Kidney (tissue), 13 donors: ENCODE measurements at regions not wholly inside any gene's neighbourhood (a gene's known extent, or its start where the extent isn't known, plus 50 kb on each side); places are given as distances from the start of the nearest gene placed in this dataset.
"Not testable (repeated sequence)": the region's sequence is repeated elsewhere in the genome, so short reads cannot be mapped to it uniquely, and the experiment has no call there.

Source experiments
- DNase-seq, 5 donors: peaks; one replicate each; pipeline ENCODE4 v3.0.0-alpha.2; 2013 to 2020
- FAIRE-seq: peaks from 2 replicates; lab custom pipeline; 2012; peaks lifted over from hg19 to GRCh38; lab: Jason Lieb, UNC
- H3K27ac ChIP-seq, 2 donors: one replicate each; pipeline ENCODE4 v1.7.0; 2013; ENCODE audit warnings: low read depth in 2 of 2, low read length in 2 of 2, inconsistent platforms in 1 of 2
- H3K27me3 ChIP-seq: one replicate; pipeline ENCODE4 v1.7.1; 2013; ENCODE audit warnings: low read length, inconsistent platforms; ENCODE audit not compliant: control insufficient read depth, insufficient read depth
- H3K36me3 ChIP-seq, 3 donors: one replicate each; pipeline versions ENCODE4 v1.7.0 to v1.7.1; 2013; ENCODE audit warnings: low read length in 3 of 3, control low read depth in 1 of 3, inconsistent platforms in 1 of 3; ENCODE audit not compliant: insufficient read depth in 3 of 3, control insufficient read depth in 2 of 3
- H3K4me1 ChIP-seq, 3 donors: one replicate each; pipeline versions ENCODE4 v1.7.0 to v1.7.1; 2013; ENCODE audit warnings: low read length in 3 of 3, inconsistent platforms in 1 of 3, low read depth in 1 of 3; ENCODE audit not compliant: control insufficient read depth in 2 of 3, insufficient read depth in 2 of 3
- H3K4me3 ChIP-seq, 3 donors: one replicate each; pipeline versions ENCODE4 v1.7.0 to v1.8.1; 2013; ENCODE audit warnings: low read length in 3 of 3, control low read depth in 1 of 3, inconsistent platforms in 1 of 3
- H3K9ac ChIP-seq, 3 donors: one replicate each; pipeline versions ENCODE4 v1.7.0 to v1.7.1; 2013; ENCODE audit warnings: low read length in 3 of 3, control low read depth in 1 of 3, inconsistent platforms in 1 of 3
- H3K9me3 ChIP-seq, 3 donors: one replicate each; pipeline versions ENCODE4 v1.7.0 to v1.7.1; 2013; ENCODE audit warnings: low read length in 3 of 3, control low read depth in 1 of 3, inconsistent platforms in 1 of 3; ENCODE audit not compliant: control insufficient read depth in 2 of 3, insufficient read depth in 1 of 3
- intact Hi-C: fragments of 100-400 bp; cut with DNase I; formaldehyde crosslinking; loops from one replicate; pipeline ENCODE4 v1.11.1; 2022
- TF ChIP-seq, protein P1 (sequence below): IDR thresholded peaks from 3 replicates; pipeline ENCODE4 v1.5.1; 2012; ENCODE audit warnings: mild to moderate bottlenecking, moderate library complexity, borderline replicate concordance; ENCODE audit not compliant: insufficient read depth; ENCODE audit errors: extremely low read depth
- donor health status: control.
- donor health status: control.
- donor health status: control.
- donor health status: control.
- donor health status: control.
- donor health status: DM: yes; HTN: yes; CAD: no.
- donor health status: Normal renal cell carcinoma (clear cell type).

DNA sequence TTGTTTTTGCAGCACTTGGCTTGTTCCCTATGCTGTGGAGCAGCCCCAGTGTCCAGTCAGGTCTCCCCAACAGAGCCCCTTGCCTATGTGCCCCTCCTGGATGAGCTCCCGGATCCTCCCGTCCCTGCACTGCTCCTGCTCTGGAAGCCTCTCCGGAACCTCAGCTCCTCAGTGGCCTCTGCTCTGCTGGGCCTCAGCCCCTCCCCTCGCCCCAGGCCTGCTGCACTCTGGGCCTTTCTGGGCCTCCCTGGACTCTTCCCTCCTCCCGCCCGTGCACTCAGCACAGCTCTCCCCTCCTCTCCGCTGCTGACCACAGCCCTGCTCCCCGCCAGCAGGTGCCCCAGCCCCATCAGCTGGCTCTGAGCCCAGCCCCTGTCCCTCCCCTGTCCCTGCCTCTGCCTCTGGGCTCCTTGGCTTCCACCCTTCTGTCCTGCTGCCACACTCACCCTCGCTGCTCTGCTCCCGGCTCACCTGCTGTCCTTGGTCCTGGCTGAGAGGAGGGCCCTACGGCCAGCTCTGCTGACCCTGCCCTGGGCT, 102.2 kb downstream of the TMEM121 start:
- intact Hi-C loops, H3K4me3 ChIP-seq, H3K4me1 ChIP-seq, H3K27me3 ChIP-seq, H3K9ac ChIP-seq, H3K9me3 ChIP-seq, FAIRE-seq, H3K27ac ChIP-seq, H3K36me3 ChIP-seq: not testable (repeated sequence)
- peak in 2 of 5 donors; percentile 9 to 35 for DNase-seq

DNA sequence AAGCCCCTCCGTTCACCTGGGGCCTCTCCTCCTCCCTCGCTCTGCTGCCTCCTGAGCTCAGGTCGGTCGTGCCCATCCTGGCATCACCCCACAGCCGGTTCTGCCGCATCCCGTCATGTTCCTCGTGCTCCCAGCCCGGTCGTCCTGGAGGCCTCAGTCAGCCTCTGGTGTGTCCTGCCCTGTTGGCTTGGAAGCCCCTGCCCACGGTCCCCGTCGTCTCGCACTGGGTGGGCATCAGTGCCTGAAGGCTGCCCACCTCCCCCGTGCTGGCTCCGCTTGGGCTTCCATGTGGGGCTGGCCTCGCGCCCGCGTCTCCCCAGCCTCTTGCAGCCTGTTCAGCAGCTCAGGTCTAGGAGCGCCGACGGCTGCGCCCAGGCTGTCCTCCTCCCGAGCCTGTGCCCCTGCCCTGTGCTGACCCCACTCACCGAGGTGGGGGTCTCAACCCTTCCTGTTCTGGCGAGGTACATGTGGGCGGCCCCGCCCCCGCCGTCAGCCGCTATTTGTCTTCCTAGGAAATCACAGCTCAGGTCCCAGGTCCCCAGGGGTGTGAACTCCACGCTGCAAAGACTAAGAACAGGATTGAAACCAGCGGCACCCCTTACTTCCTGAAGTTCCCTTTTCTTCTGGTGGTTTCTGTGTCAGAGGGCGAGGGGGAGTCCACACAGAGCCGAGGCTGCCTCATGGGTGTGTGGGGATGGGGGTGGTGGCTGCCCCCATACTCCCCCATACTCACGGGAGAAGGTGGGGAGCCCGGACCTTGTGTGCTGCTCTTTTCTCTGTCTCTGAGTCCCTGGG, 102.9 kb downstream of the TMEM121 start:
- H3K36me3 ChIP-seq, intact Hi-C loops: not testable (repeated sequence)
- peak in 1 of 5 donors; percentile 22 for DNase-seq

DNA sequence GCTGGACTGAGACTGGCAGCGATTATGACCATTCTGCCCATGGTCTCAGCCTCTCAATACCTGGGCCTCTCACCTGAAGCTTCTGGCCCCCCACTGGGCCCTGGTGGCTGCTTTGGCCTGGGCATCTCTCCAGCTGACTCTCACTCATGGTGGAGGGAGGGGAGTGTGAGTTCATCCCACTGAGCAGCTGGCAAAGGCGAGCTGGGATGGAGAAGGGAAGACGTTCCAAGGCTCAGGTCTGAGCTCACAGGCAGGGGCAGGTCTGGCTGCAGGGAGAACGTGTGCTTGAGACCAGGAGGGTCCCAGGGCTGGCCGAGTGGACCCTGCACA, 103.5 kb downstream of the TMEM121 start:
- intact Hi-C loops = no loop called here
- no peaks in the 10 kb centered on the region for H3K9me3 ChIP-seq
- no peak overlapping the region for H3K9ac ChIP-seq
- no peaks in the 10 kb centered on the region for H3K36me3 ChIP-seq
- no peaks in the 10 kb centered on the region for H3K27me3 ChIP-seq
- no peaks in the 10 kb centered on the region for H3K4me1 ChIP-seq
- TF ChIP-seq, protein P1, sequence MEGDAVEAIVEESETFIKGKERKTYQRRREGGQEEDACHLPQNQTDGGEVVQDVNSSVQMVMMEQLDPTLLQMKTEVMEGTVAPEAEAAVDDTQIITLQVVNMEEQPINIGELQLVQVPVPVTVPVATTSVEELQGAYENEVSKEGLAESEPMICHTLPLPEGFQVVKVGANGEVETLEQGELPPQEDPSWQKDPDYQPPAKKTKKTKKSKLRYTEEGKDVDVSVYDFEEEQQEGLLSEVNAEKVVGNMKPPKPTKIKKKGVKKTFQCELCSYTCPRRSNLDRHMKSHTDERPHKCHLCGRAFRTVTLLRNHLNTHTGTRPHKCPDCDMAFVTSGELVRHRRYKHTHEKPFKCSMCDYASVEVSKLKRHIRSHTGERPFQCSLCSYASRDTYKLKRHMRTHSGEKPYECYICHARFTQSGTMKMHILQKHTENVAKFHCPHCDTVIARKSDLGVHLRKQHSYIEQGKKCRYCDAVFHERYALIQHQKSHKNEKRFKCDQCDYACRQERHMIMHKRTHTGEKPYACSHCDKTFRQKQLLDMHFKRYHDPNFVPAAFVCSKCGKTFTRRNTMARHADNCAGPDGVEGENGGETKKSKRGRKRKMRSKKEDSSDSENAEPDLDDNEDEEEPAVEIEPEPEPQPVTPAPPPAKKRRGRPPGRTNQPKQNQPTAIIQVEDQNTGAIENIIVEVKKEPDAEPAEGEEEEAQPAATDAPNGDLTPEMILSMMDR = no peak
- H3K27ac ChIP-seq = no peak overlapping the region
- H3K4me3 ChIP-seq = no peak overlapping the region
- no peak for DNase-seq
- no peak for FAIRE-seq

More for the DNA sequence above, 102.9 kb downstream of the TMEM121 start:
- H3K4me1 ChIP-seq, H3K9ac ChIP-seq, H3K27me3 ChIP-seq, H3K9me3 ChIP-seq, FAIRE-seq, H3K27ac ChIP-seq, H3K4me3 ChIP-seq: not testable (repeated sequence)

DNA sequence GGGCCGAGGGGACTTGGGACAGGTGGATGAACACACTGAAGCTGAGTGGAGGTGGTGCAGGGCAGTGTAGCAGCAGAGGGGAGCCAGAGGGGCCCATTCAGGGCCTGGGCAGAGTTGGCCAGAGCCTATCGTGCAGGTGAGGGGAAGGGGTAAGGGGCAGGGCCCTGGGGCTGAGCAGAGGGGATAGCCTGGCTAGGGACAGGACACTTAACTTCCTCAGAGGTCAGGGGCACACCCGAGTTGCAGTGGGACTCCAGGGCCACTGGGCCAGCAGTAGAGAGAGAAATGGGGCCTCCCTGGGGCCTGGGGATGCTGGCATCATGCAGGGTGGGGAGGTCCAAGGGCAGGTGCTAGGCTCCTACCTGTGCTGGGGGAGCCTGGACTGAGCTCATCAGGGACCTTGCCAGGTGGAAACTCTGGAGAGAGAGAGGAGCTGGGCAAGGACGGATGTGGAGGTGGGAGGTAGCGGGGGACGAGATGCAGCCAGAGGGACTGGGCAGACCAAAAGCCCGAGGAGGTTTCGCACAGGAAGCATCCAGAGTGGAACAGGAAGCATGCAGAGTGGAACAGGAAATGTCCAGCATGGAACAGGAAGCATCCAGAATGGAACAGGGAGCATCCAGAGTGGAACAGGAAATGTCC, 104.0 kb downstream of the TMEM121 start:
- peak in 1 of 5 donors; percentile 11 for DNase-seq
- intact Hi-C loops, H3K27ac ChIP-seq: not testable (repeated sequence)

DNA sequence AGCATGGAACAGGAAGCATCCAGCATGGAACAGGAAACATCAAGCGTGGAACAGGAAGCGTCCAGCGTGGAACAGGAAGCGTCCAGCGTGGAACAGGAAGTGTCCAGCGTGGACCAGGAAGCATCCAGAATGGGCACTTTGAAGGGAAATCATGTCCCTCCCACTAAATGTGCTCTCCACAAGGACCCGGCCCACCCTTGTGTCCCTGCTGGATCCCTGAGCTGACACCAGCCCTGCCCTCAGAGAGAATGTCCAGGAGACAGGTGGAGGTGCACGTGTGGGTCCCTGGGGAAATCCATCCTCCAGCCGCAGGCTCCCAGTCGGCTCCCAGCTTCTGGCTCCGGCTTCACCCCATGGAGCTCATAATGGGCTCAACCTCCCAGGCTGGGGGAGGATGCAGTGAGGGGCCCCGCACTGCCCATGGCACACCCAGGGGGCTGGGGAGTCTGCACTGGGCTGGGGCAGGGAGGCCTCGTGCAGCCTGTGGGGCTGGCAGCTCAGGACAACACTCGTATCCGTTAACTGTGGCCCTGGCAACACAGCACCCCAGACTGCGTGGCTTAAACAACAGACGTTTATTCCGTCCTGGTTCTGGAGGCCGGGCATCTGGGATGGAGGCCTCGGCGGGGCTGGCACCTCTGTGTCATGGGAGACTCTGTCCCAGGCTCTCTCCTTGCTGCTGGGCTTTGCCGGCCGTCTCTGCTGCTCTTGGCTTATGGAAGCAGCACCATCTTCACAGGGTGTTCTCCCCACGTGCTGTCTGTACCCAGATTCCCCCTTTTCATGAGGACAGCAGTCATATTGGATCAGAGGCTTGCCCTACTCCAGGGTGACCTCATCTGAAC, 104.8 kb downstream of the TMEM121 start:
- H3K4me3 ChIP-seq, FAIRE-seq, H3K36me3 ChIP-seq, H3K27ac ChIP-seq, H3K9ac ChIP-seq, H3K9me3 ChIP-seq, intact Hi-C loops, H3K4me1 ChIP-seq, H3K27me3 ChIP-seq: not testable (repeated sequence)
- DNase-seq = peak in 1 of 5 donors; percentile 19

More for the DNA sequence above, 104.0 kb downstream of the TMEM121 start:
- not testable (repeated sequence) for H3K9ac ChIP-seq, H3K4me1 ChIP-seq, H3K36me3 ChIP-seq, FAIRE-seq, H3K27me3 ChIP-seq, H3K9me3 ChIP-seq, H3K4me3 ChIP-seq
